H9 (cell line): ENCODE measurements at regions not wholly inside any gene's neighbourhood (a gene's known extent, or its start where the extent isn't known, plus 50 kb on each side); places are given as distances from the start of the nearest gene placed in this dataset.

ENCODE experiments used
- DNase-seq: peaks from one replicate; pipeline ENCODE4 v3.0.0-alpha.2; 2017
- H2AFZ ChIP-seq: one replicate; pipeline ENCODE4 v1.6.1; 2013; ENCODE audit warnings: mild to moderate bottlenecking, low read length, control low read depth, moderate library complexity
- H2AK5ac ChIP-seq: 2 replicates; pipeline ENCODE4 v1.6.1; 2013; ENCODE audit warnings: low read length, control low read depth, mixed read lengths; ENCODE audit not compliant: insufficient read length
- H2BK120ac ChIP-seq: one replicate; pipeline ENCODE4 v1.6.1; 2013; ENCODE audit warnings: low read depth, mild to moderate bottlenecking, low read length, control low read depth, inconsistent platforms; ENCODE audit not compliant: poor library complexity, severe bottlenecking
- H2BK12ac ChIP-seq: 2 replicates; pipeline ENCODE4 v1.6.1; 2013; ENCODE audit warnings: low read length, control low read depth, mixed read lengths, low read depth; ENCODE audit not compliant: insufficient read length
- H2BK15ac ChIP-seq: 2 replicates; pipeline ENCODE4 v1.6.1; 2013; ENCODE audit warnings: low read depth, low read length, control low read depth
- H2BK20ac ChIP-seq: one replicate; pipeline ENCODE4 v1.6.1; 2013; ENCODE audit warnings: low read depth, mild to moderate bottlenecking, low read length, control low read depth, inconsistent platforms; ENCODE audit not compliant: poor library complexity, severe bottlenecking
- H2BK5ac ChIP-seq: 2 replicates; pipeline ENCODE4 v1.6.1; 2013; ENCODE audit warnings: low read length, control low read depth, mixed read lengths; ENCODE audit not compliant: insufficient read length
- H3K14ac ChIP-seq: 2 replicates; pipeline ENCODE4 v1.6.1; 2013; ENCODE audit warnings: low read length, control low read depth; ENCODE audit not compliant: insufficient read depth
- H3K18ac ChIP-seq: 2 replicates; pipeline ENCODE4 v1.6.1; 2013; ENCODE audit warnings: low read depth, mild to moderate bottlenecking, mixed read lengths, low read length, control low read depth; ENCODE audit not compliant: insufficient read length
- H3K23ac ChIP-seq: 2 replicates; pipeline ENCODE4 v1.6.1; 2013; ENCODE audit warnings: low read length, control low read depth, mixed read lengths, low read depth; ENCODE audit not compliant: insufficient read length
- H3K23me2 ChIP-seq: 2 replicates; pipeline ENCODE4 v1.6.1; 2013; ENCODE audit warnings: low read depth, mild to moderate bottlenecking, mixed read lengths, low read length, control low read depth; ENCODE audit not compliant: insufficient read length, poor library complexity, severe bottlenecking
- H3K27ac ChIP-seq: 2 replicates; pipeline ENCODE4 v1.5.1; 2013; ENCODE audit warnings: low read length, control low read depth, mixed read lengths, low read depth; ENCODE audit not compliant: insufficient read length
- H3K27me3 ChIP-seq: 2 replicates; pipeline ENCODE4 v1.6.1; 2013; ENCODE audit warnings: low read length, control low read depth, inconsistent platforms; ENCODE audit not compliant: insufficient read depth
- H3K4ac ChIP-seq: 2 replicates; pipeline ENCODE4 v1.6.1; 2013; ENCODE audit warnings: low read depth, mild to moderate bottlenecking, control low read depth, inconsistent platforms, low read length, moderate library complexity
- H3K4me1 ChIP-seq: 2 replicates; pipeline ENCODE4 v1.6.1; 2013; ENCODE audit warnings: low read length, control low read depth, inconsistent platforms; ENCODE audit not compliant: insufficient read depth
- H3K4me2 ChIP-seq: 2 replicates; pipeline ENCODE4 v1.6.1; 2013; ENCODE audit warnings: low read length, control low read depth, mixed read lengths; ENCODE audit not compliant: insufficient read length, insufficient read depth
- H3K56ac ChIP-seq: 2 replicates; pipeline ENCODE4 v1.6.1; 2013; ENCODE audit warnings: low read depth, mild to moderate bottlenecking, mixed read lengths, low read length, control low read depth; ENCODE audit not compliant: insufficient read length
- H3K79me1 ChIP-seq: 2 replicates; pipeline ENCODE4 v1.6.1; 2013; ENCODE audit warnings: low read depth, mild to moderate bottlenecking, moderate library complexity, low read length, control low read depth, inconsistent platforms; ENCODE audit not compliant: insufficient read depth, poor library complexity, severe bottlenecking
- H3K79me2 ChIP-seq: 2 replicates; pipeline ENCODE4 v1.6.1; 2013; ENCODE audit warnings: low read length, control low read depth, inconsistent platforms; ENCODE audit not compliant: insufficient read depth
- H3K9ac ChIP-seq: 2 replicates; pipeline ENCODE4 v1.6.1; 2013; ENCODE audit warnings: low read length, control low read depth, mixed read lengths; ENCODE audit not compliant: insufficient read length; ENCODE audit errors: extremely low read depth
- H3K9me3 ChIP-seq: one replicate; pipeline ENCODE4 v1.6.1; 2013; ENCODE audit warnings: low read depth, low read length, inconsistent platforms; ENCODE audit not compliant: control insufficient read depth
- H3T11ph ChIP-seq: one replicate; pipeline ENCODE4 v1.6.1; 2013; ENCODE audit warnings: mild to moderate bottlenecking, low read length, control low read depth, inconsistent platforms
- H4K20me1 ChIP-seq: one replicate; pipeline ENCODE4 v1.6.1; 2013; ENCODE audit not compliant: control insufficient read depth, insufficient read length, insufficient read depth
- H4K5ac ChIP-seq: 2 replicates; pipeline ENCODE4 v1.6.1; 2013; ENCODE audit warnings: low read depth, mild to moderate bottlenecking, mixed read lengths, low read length, control low read depth; ENCODE audit not compliant: insufficient read length
- H4K8ac ChIP-seq: replicated peaks from 2 replicates; pipeline ENCODE4 v1.6.1; 2013; ENCODE audit warnings: low read length, control low read depth, mixed read lengths, low read depth; ENCODE audit not compliant: insufficient read length
- H4K91ac ChIP-seq: 2 replicates; pipeline ENCODE4 v1.6.1; 2013; ENCODE audit warnings: low read depth, mild to moderate bottlenecking, moderate library complexity, mixed read lengths, low read length, control low read depth; ENCODE audit not compliant: insufficient read length
- H3K27ac Mint-ChIP-seq, 3 experiments: 2 replicates in 2 of 3; 3 replicates in 1 of 3; pipeline ENCODE4 v1.8.0; 2020 to 2021; ENCODE audit warnings: mixed read lengths in 3 of 3, mild to moderate bottlenecking in 1 of 3, moderate library complexity in 1 of 3
- H3K27me3 Mint-ChIP-seq: 2 replicates; pipeline ENCODE4 v1.8.0; 2021; ENCODE audit warnings: low read depth, mild to moderate bottlenecking, moderate library complexity, mixed read lengths
- H3K36me3 Mint-ChIP-seq, 3 experiments: 2 replicates in 2 of 3; 3 replicates in 1 of 3; pipeline ENCODE4 v1.8.0; 2020 to 2021; ENCODE audit warnings: low read depth in 3 of 3, mixed read lengths in 3 of 3; ENCODE audit not compliant: insufficient read depth in 1 of 3
- H3K4me1 Mint-ChIP-seq, 2 experiments: 2 replicates each; pipeline ENCODE4 v1.8.0; 2020; ENCODE audit warnings: mixed read lengths in 2 of 2
- H3K4me3 Mint-ChIP-seq, 2 experiments: 2 replicates in 1 of 2; 3 replicates in 1 of 2; pipeline ENCODE4 v1.8.0; 2020 to 2021; ENCODE audit warnings: mild to moderate bottlenecking in 2 of 2, mixed read lengths in 2 of 2, moderate library complexity in 1 of 2
- H3K9me3 Mint-ChIP-seq, 2 experiments: 2 replicates in 1 of 2; 3 replicates in 1 of 2; pipeline ENCODE4 v1.8.0; 2020; ENCODE audit warnings: mild to moderate bottlenecking in 2 of 2, mixed read lengths in 2 of 2, moderate library complexity in 1 of 2
- CTCF ChIP-seq: fragments of 200-600 bp; sonication (generic); conservative IDR thresholded peaks from 3 replicates; pipeline ENCODE4 v1.8.0; 2021; ENCODE audit warnings: antibody characterized with exemption, mild to moderate bottlenecking
- WGBS: extraction: QIAGEN DNeasy Blood & Tissue Kit; methylation state at CpG from one replicate; pipeline ENCODE4 v1.1.7; 2013; ENCODE audit warnings: missing lambda C conversion rate, low lambda C conversion rate, mixed read lengths; ENCODE audit not compliant: insufficient read length; ENCODE audit errors: extremely low coverage; 5-methylcytosine and 5-hydroxymethylcytosine counted together

- no peak overlapping the region for H4K91ac ChIP-seq
- no peak overlapping the region for H3K4ac ChIP-seq
- no peak overlapping the region for H3K4me3 Mint-ChIP-seq
- no peaks in the 10 kb centered on the region for H3K79me2 ChIP-seq
- H3K9ac ChIP-seq, result no peak overlapping the region
- no CpG with 5 or more reads among the region's 12 CpGs for WGBS
- H3K9me3 ChIP-seq, result no peaks in the 10 kb centered on the region
- H2BK20ac ChIP-seq, result no peak overlapping the region
- H3T11ph ChIP-seq, result no peak overlapping the region
- no peak overlapping the region for H3K27ac ChIP-seq
- no peak overlapping the region for H2AK5ac ChIP-seq
- no peaks in the 10 kb centered on the region for H3K27me3 ChIP-seq
- no peak for TF ChIP-seq CTCF
- H4K20me1 ChIP-seq, result no peaks in the 10 kb centered on the region
- H3K27ac Mint-ChIP-seq, result no peak overlapping the region
- H4K8ac ChIP-seq, result no peak overlapping the region
- peaks cover 41% of the 10 kb centered on the region in 2 experiments for H3K4me1 Mint-ChIP-seq
- no peaks in the 10 kb centered on the region for H3K9me3 Mint-ChIP-seq
- no peak overlapping the region for H3K18ac ChIP-seq
- no peak for DNase-seq
- no peak overlapping the region for H3K23ac ChIP-seq
- no peak overlapping the region for H2BK5ac ChIP-seq
- H3K14ac ChIP-seq, result no peak overlapping the region
- peaks cover 7% of the 10 kb centered on the region for H3K27me3 Mint-ChIP-seq
- H2AFZ ChIP-seq, result no peak overlapping the region
- no peak overlapping the region for H2BK12ac ChIP-seq
- H3K4me1 ChIP-seq, result peaks cover 2% of the 10 kb centered on the region; the same call in 1 of the 2 replicates
- no peaks in the 10 kb centered on the region for H3K23me2 ChIP-seq
- no peaks in the 10 kb centered on the region for H3K36me3 Mint-ChIP-seq
- no peak overlapping the region for H2BK15ac ChIP-seq
- no peaks in the 10 kb centered on the region for H3K79me1 ChIP-seq
- H3K56ac ChIP-seq, result no peak overlapping the region
- H4K5ac ChIP-seq, result no peak overlapping the region
- no peak overlapping the region for H3K4me2 ChIP-seq
- no peak overlapping the region for H2BK120ac ChIP-seq
Measured at GRCh38 chr2:42962508-42962953, 170.1 kb upstream of the HAAO start.
